SJSA1 (cell line): ENCODE measurements at regions not wholly inside any gene's neighbourhood (a gene's known extent, or its start where the extent isn't known, plus 50 kb on each side); places are given as distances from the start of the nearest gene placed in this dataset.
"Not testable (repeated sequence)": the region's sequence is repeated elsewhere in the genome, so short reads cannot be mapped to it uniquely, and the experiment has no call there.

Source experiments
- DNase-seq, 2 experiments: peaks; one replicate each; pipeline ENCODE4 v3.0.0-alpha.2; 2015 to 2020; ENCODE audit warnings: low spot score in 2 of 2, low read depth in 1 of 2
- H3K27ac ChIP-seq: fragments of 250-450 bp; sonication (Bioruptor Pico); 2 replicates; pipeline ENCODE4 v1.5.1; 2020; ENCODE audit warnings: mild to moderate bottlenecking, moderate library complexity
- H3K27me3 ChIP-seq: fragments of 250-450 bp; sonication (Bioruptor Pico); replicated peaks from 2 replicates; pipeline ENCODE4 v1.5.1; 2020; ENCODE audit warnings: mild to moderate bottlenecking, moderate library complexity
- H3K36me3 ChIP-seq: fragments of 250-450 bp; sonication (Bioruptor Pico); 2 replicates; pipeline ENCODE4 v1.5.1; 2020; ENCODE audit warnings: mild to moderate bottlenecking
- H3K4me1 ChIP-seq: fragments of 250-450 bp; sonication (Bioruptor Pico); replicated peaks from 2 replicates; pipeline ENCODE4 v1.6.1; 2021; ENCODE audit warnings: mild to moderate bottlenecking
- H3K4me3 ChIP-seq: fragments of 250-450 bp; sonication (Bioruptor Pico); 2 replicates; pipeline ENCODE4 v1.5.1; 2020; ENCODE audit warnings: mild to moderate bottlenecking
- H3K9me3 ChIP-seq: fragments of 250-450 bp; sonication (Bioruptor Pico); replicated peaks from 2 replicates; pipeline ENCODE4 v1.5.1; 2020; ENCODE audit warnings: mild to moderate bottlenecking

DNA sequence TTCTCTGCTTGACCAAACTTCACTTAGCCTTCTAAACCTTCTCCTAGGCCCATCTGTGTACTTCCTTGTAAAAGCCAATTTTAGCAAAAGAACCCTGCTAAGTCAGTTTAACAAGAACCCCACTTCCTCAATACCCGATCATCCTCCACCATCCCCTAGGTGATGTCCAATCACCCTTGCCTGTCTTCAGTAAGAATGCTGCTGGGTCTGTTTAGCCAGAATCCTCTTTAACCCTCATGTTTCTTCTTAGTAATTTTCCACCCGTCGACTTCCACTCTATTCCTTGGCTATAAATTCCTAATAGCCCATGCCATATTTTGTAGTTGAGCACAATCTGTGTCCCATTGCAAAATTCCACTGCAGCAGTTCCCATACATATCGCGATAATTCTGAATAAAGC lies 780.0 kb upstream of the RAB6C start:
- Histone ChIP-seq H3K4me3 (no peak overlapping the region), H3K27ac (no peak overlapping the region), H3K27me3 (no peaks in the 10 kb centered on the region; the same call in 1 of the 2 replicates), H3K36me3 (no peaks in the 10 kb centered on the region), H3K9me3 (no peaks in the 10 kb centered on the region; the same call in 1 of the 2 replicates), H3K4me1 (no peaks in the 10 kb centered on the region)
- DNase-seq = no peak

DNA sequence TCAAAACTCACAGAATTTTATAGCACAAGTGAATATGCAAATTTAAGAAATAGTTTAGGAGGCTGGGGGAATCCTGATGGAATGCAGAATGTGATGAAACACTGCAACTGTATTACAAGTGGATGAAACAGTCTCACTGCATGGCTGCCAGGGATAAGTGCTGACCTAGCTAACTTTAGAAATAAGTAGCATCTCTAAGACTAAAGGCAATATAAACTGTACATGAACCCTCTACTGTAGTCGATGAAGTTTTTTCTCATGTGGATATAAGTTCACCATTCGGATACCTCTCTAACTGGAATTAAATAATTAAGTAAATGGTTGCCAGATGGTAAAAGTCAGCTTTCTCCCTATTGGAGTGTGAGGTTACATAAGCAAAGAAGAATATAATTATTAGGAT lies 777.8 kb upstream of the RAB6C start:
- no peaks in the 10 kb centered on the region; the same call in 1 of the 2 replicates for H3K27me3 ChIP-seq
- no peak overlapping the region for H3K27ac ChIP-seq
- H3K4me1 ChIP-seq = no peaks in the 10 kb centered on the region
- no peaks in the 10 kb centered on the region; the same call in 1 of the 2 replicates for H3K9me3 ChIP-seq
- no peak for DNase-seq
- no peaks in the 10 kb centered on the region for H3K36me3 ChIP-seq
- no peak overlapping the region for H3K4me3 ChIP-seq

DNA sequence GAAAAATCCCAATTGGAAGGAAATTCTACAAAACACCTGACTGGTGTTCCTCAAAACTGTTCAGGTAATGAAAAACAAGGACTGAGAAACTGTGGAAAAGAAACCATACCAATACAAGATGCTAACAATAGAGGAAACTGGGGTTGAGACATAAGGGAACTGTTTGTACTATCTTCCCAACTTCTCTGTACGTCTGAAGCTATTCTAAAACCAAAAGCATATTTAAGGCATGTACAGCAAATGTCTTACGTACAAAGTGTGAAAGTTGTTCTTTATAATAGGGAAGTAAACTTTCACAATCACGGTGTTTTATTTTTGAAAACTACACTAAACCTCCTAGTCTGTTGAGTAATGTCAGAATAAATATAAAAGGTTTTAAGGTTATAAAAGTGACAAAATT lies 776.1 kb upstream of the RAB6C start:
- Histone ChIP-seq H3K27ac (no peak overlapping the region), H3K36me3 (no peaks in the 10 kb centered on the region), H3K4me1 (no peaks in the 10 kb centered on the region), H3K27me3 (no peaks in the 10 kb centered on the region; the same call in 1 of the 2 replicates), H3K4me3 (no peak overlapping the region), H3K9me3 (no peaks in the 10 kb centered on the region; the same call in 1 of the 2 replicates)
- no peak for DNase-seq

DNA sequence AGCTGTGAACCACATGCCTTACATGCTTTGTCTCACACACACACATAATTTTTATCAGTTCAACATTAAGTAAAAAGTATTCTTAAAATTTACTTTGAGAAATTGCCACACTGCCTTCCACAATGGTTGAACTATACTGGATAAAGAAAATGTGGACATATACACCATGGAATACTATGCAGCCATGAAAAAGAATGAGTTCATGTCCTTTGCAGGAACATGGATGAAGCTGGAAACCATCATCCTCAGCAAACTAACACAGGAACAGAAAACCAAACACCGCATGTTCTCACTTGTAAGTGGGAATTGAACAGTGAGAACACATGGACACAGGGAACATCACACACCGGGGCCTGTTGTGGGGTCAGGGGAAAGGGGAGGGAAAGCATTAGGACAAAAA lies 774.9 kb upstream of the RAB6C start:
- not testable (repeated sequence) for H3K36me3 ChIP-seq, H3K27me3 ChIP-seq, DNase-seq, H3K4me1 ChIP-seq, H3K4me3 ChIP-seq, H3K9me3 ChIP-seq, H3K27ac ChIP-seq

DNA sequence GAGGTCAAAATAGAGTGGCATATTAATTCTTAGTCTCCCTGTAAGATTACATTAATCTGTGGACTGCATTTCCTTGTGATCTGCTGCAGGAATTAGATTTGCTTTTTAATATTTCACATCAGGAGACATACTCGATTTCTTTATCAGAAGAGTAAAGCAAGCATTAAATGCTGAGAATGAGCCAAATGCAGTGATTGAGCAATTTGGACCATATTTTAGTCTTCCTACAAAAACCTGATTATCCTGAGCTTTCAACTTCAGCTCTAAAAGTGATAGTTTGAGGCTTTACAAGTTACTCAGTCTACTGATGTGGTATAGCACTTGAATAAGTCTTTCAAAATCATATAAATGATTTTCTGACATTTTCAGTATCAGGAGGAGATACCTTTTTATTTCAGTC lies 774.3 kb upstream of the RAB6C start:
- Histone ChIP-seq H3K36me3 (no peaks in the 10 kb centered on the region), H3K9me3 (no peaks in the 10 kb centered on the region), H3K27ac (no peak overlapping the region), H3K4me1 (no peaks in the 10 kb centered on the region), H3K4me3 (no peak overlapping the region), H3K27me3 (no peaks in the 10 kb centered on the region)
- no peak for DNase-seq

DNA sequence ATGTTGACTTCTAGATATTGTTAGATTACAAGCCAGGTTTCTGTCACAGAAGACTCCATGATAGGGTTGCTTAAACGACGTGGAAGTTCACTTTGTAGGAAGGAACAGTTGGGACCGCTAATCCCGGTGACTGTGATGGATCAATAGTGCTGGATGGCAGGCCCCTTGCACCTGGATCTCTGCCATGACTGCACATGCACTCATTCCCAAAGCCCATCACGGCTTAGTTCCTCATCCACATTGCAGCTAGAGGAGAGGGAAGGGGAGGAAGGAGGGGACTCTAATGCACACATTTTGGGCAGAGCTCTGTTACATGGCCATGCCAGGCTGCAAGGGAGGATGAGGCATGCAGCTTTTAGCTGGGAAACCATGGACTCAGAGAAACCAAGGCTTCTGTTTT lies 773.7 kb upstream of the RAB6C start:
- no peaks in the 10 kb centered on the region for H3K9me3 ChIP-seq
- DNase-seq = no peak
- no peaks in the 10 kb centered on the region for H3K27me3 ChIP-seq
- no peaks in the 10 kb centered on the region for H3K36me3 ChIP-seq
- H3K4me3 ChIP-seq = no peak overlapping the region
- H3K4me1 ChIP-seq = no peaks in the 10 kb centered on the region
- no peak overlapping the region for H3K27ac ChIP-seq

DNA sequence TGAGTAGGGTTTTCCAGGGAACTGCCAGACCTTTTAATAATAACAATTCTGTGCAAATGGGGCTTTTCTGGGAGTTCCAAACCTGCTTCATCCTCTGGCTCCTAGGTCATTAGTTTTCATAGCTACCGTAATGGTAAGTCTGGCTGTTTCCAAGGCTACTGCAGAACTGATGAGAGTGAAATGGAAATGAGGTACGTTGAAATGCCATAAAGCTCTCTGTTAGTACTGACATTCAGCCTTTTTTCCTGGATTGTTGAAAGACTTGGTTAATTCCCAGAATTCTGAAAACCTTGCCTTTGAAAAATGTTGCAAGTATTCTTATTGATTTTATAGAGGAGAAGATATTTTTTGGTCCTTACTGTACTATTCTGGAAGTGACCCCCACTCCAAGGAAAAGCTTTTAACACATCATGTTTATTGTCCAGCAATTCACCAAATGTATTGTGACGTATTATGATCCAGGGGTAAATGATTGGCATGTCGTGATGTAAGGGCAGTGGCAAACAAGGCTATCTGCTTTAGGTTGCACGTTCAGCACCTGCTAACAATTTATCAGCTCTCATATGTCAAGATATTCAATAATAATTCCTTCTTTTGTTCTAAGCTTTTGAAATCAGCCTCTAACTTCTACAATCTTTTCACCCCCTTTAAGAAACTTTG lies 767.0 kb upstream of the RAB6C start:
- no peak for DNase-seq
- Histone ChIP-seq H3K27ac (no peak overlapping the region), H3K4me1 (no peaks in the 10 kb centered on the region), H3K36me3 (no peaks in the 10 kb centered on the region), H3K9me3 (no peaks in the 10 kb centered on the region), H3K27me3 (0 out of 2 replicates have a peak, but pooled peaks cover 3% of the 10 kb centered on the region), H3K4me3 (no peak overlapping the region)

DNA sequence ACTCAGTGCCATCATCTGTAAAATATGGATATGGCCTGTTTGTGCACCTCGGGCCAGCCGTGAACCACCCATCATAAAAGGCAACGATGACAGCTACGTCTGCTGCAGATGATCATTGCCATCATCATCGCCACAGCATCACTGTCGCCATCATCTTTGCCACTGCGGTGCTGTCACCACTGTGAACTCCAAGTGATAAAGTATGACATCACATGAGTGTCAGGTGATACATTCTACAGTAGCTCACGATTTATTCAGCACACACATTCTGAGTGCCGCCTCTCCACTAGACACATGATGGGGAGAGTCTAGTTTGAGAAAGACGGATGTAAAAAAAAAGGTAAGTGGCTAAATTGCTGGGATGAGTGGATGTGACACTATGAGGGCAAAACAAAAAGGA lies 755.4 kb upstream of the RAB6C start:
- H3K27ac ChIP-seq = no peak overlapping the region
- no peak for DNase-seq
- H3K4me1 ChIP-seq = no peaks in the 10 kb centered on the region
- no peaks in the 10 kb centered on the region for H3K27me3 ChIP-seq
- no peaks in the 10 kb centered on the region for H3K9me3 ChIP-seq
- H3K4me3 ChIP-seq = no peak overlapping the region
- H3K36me3 ChIP-seq = no peaks in the 10 kb centered on the region

DNA sequence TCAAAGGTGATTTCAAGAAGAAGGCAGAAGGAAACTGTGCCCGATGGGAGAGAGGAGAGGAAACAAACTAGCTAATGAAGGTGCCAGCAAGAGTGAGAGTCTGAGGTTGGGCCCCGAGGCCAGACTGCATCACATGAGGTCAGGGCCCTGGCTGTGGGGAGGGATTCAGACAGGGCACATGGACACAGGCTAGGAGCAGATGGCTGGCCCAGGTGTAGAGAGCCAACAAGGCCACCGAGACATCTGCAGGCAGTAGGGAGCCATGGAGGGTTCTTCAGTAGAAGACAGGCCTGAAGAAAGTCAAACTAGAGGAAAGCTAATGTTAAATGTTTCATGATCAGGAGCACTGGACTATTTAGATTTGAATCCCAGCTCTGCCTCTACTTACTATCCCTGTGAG lies 755.0 kb upstream of the RAB6C start:
- H3K36me3 ChIP-seq = no peaks in the 10 kb centered on the region
- H3K27ac ChIP-seq = no peak overlapping the region
- DNase-seq = no peak
- no peaks in the 10 kb centered on the region for H3K27me3 ChIP-seq
- H3K4me3 ChIP-seq = no peak overlapping the region
- H3K9me3 ChIP-seq = no peaks in the 10 kb centered on the region
- H3K4me1 ChIP-seq = no peaks in the 10 kb centered on the region

DNA sequence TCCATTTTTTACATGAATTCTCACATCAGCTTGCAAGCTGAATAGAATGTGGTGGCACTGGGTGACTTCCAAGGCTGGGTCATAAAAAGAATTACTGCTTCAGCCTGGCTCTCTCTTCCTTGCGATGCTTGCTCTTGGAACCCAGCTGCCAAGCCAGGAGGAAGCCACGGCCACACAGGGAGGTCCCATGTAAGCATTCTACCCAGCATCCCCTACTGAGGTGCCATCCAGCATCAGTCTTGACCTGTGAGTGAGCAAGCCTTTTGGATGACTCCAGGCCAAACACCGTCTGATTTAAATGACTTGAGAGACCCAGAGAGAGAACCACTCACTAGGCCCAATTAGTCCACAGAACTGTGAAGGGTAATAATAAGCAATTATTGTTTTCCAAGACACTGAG lies 750.3 kb upstream of the RAB6C start:
- H3K4me1 ChIP-seq = no peaks in the 10 kb centered on the region
- no peaks in the 10 kb centered on the region for H3K36me3 ChIP-seq

DNA sequence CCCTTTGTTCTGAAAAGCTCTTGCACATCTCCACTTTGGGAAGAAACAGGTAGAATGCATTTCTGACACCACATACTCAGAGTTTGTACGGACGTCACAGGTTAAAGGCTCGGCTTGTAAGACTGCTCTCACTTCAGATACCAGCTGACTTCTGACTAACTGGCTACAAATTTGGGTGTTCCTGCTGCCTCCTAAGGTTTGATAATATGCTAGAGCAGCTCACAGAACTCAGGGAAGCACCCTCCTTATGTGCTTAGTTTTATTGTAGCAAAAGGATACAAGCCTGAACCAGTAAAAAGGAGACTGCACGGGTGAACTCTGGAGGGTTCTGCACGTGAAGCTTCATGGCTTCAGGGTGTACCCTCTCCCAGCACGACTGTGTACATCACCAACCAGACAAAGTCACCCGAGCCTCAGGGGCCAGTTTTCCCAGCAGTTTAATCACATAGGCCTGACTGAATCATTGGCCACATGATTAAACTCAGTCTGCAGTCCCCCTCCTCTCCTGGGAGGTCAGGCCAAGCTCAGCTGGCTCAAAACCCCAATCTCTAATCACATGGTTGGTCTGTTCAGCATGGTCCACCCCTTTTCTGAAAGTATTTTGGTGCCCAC lies 749.5 kb upstream of the RAB6C start:
- Histone ChIP-seq H3K4me3 (no peak overlapping the region), H3K27me3 (no peaks in the 10 kb centered on the region), H3K27ac (no peak overlapping the region), H3K4me1 (no peaks in the 10 kb centered on the region), H3K9me3 (no peaks in the 10 kb centered on the region), H3K36me3 (no peaks in the 10 kb centered on the region)
- DNase-seq = no peak

More for the DNA sequence above, 750.3 kb upstream of the RAB6C start:
- no peaks in the 10 kb centered on the region for H3K9me3 ChIP-seq
- H3K27ac ChIP-seq = no peak overlapping the region
- H3K4me3 ChIP-seq = no peak overlapping the region
- no peak for DNase-seq
- H3K27me3 ChIP-seq = no peaks in the 10 kb centered on the region

DNA sequence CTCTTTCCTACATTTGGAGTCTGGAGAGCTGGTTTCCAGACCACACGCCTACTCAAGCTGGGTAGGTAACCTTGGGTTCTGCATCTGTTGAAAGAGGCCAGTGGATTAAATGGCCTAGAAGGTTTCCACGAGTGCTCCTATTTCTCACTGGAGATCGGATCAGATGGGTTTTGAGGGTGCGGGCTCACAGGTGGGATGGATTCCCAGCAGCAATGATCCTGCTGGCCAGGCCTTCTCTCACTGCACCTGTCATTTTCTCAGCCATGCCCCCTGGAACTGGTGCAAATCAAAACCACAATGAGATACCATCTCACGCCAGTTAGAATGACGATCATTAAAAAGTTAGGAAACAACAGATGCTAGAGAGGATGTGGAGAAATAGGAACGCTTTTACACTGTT lies 747.5 kb upstream of the RAB6C start:
- no peak for DNase-seq
- H3K27ac ChIP-seq = no peak overlapping the region
- no peaks in the 10 kb centered on the region for H3K4me1 ChIP-seq
- H3K9me3 ChIP-seq = no peaks in the 10 kb centered on the region
- H3K4me3 ChIP-seq = no peak overlapping the region
- H3K27me3 ChIP-seq = no peaks in the 10 kb centered on the region
- no peaks in the 10 kb centered on the region for H3K36me3 ChIP-seq

DNA sequence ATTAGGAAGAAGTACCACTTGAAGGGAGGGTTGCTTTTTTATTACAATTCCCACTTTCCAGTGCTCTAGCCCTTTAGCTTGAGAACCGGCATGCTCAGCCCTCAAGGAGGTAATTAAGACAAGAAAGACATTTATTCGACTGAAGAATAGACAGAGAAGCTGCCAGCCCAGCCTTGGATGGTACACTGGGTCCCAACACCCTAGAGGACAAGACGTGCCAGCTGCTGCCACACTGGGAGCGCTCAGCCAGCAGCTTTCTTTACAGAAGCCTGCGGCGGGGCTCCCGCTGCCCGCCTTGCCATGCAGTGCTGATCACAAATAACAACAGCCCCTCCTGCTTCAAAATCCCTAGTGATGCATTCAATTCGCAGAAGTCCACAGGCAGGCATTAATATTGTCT lies 746.3 kb upstream of the RAB6C start:
- DNase-seq = no peak
- no peaks in the 10 kb centered on the region for H3K9me3 ChIP-seq
- H3K36me3 ChIP-seq = no peaks in the 10 kb centered on the region
- H3K27me3 ChIP-seq = no peaks in the 10 kb centered on the region
- H3K27ac ChIP-seq = no peak overlapping the region
- no peak overlapping the region for H3K4me3 ChIP-seq
- no peaks in the 10 kb centered on the region for H3K4me1 ChIP-seq

DNA sequence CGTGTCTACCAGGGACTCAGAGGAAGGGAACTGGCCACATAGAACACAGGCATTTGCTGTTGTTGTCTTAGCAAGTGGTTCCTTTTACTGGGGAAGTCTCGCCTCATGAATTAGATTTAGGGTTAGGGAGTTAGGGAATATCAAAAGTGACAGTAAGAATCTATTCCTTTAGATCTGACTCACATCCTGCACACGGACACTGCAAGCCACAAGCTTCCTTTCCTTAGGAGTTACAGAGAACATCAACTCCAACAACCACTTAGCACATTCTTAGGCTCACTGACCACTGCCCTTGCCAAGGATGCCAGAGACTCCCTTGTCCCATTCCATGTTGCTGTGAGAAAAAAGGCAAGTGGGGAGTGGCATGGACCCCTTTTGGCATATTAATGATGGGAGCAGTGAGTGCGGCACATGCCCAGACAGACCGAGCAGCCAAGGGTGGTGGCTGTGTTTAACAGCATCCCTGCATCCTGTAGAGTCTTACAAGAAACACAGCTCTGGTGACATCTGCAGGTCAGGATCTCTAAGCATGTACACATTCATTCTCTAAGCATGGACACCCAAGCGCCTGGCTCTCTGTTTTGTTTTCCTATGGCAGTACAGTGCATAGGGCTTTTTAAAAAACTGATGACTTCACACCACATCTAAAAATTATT lies 745.6 kb upstream of the RAB6C start:
- no peaks in the 10 kb centered on the region for H3K9me3 ChIP-seq
- H3K27me3 ChIP-seq = no peaks in the 10 kb centered on the region
- DNase-seq = no peak
- H3K4me3 ChIP-seq = no peak overlapping the region
- no peaks in the 10 kb centered on the region for H3K36me3 ChIP-seq
- H3K4me1 ChIP-seq = no peaks in the 10 kb centered on the region
- H3K27ac ChIP-seq = no peak overlapping the region
